T-helper 17 cell (primary cell): ENCODE measurements at regions not wholly inside any gene's neighbourhood (a gene's known extent, or its start where the extent isn't known, plus 50 kb on each side); places are given as distances from the start of the nearest gene placed in this dataset.

ENCODE experiments used
- ATAC-seq: fragments of 150-1000 bp; cut with Tn5 transposase; 2 replicates; pipeline ENCODE4 v1.10.0; 2021; ENCODE audit warnings: mild to moderate bottlenecking, moderate library complexity
- DNase-seq, 3 donors: peaks; one replicate each; pipeline versions ENCODE4 v3.0.0 to v3.0.0-alpha.2; 2020 to 2021
- H3K9me3 ChIP-seq: one replicate; pipeline ENCODE4 v1.7.0; 2013; ENCODE audit warnings: low read length, mild to moderate bottlenecking; ENCODE audit not compliant: control insufficient read depth, poor library complexity, severe bottlenecking
- H3K27ac Mint-ChIP-seq: one replicate; pipeline ENCODE4 v1.8.0; 2022; ENCODE audit warnings: mild to moderate bottlenecking, moderate library complexity, mixed read lengths
- H3K27me3 Mint-ChIP-seq: one replicate; pipeline ENCODE4 v1.8.0; 2022; ENCODE audit warnings: mixed read lengths
- H3K36me3 Mint-ChIP-seq: one replicate; pipeline ENCODE4 v1.8.0; 2022; ENCODE audit warnings: low read depth, mixed read lengths
- H3K4me1 Mint-ChIP-seq: one replicate; pipeline ENCODE4 v1.8.0; 2022; ENCODE audit warnings: mild to moderate bottlenecking, mixed read lengths
- H3K4me3 Mint-ChIP-seq: one replicate; pipeline ENCODE4 v1.8.0; 2022; ENCODE audit warnings: mild to moderate bottlenecking, moderate library complexity, mixed read lengths

DNA sequence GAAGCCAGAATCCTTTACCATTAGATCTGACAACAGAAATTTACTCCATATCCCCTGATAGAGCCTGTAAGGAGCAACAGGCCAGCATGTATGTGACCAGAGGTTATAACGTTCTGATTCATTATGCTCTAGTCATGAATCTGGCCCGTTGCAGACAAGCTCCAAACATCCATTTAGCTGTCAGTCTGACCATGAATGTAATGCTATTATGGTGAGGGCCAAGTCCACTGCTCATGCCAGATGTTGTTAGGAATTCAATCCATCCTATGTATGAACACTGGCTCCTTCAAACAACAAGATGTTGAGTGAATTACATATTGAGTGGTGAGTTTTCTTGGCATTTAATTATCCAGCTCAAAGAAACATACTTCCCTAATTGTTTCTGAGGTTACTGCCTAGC, 610.1 kb upstream of the ANKRD30A start:
- Mint-ChIP-seq H3K4me3 (no peak overlapping the region), H3K36me3 (no peaks in the 10 kb centered on the region), H3K27ac (no peak overlapping the region), H3K4me1 (no peaks in the 10 kb centered on the region), H3K27me3 (no peaks in the 10 kb centered on the region)
- ATAC-seq (no peak), DNase-seq (no peak)
- H3K9me3 ChIP-seq, result no peaks in the 10 kb centered on the region

DNA sequence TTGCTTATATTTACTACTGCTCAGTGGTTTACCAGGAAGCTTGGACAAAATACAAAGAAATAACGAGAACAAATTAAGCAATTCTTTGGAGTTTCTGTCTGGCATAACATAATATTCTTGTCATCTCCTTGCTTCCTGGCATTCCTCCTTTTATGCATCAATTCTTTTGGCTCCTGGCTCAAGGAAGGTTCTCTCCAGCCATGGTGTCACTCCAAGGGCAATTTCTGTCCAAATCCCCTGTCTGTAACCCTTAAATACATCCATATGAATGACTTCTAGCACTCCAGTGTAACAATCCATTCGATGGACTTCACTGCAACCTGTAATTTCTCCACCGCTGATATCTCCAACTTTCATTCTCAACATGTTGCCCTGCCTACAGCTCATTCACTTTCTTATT, 617.7 kb upstream of the ANKRD30A start:
- H3K27me3 Mint-ChIP-seq, result no peaks in the 10 kb centered on the region
- no peak overlapping the region for H3K27ac Mint-ChIP-seq
- no peak for ATAC-seq
- no peak overlapping the region for H3K4me3 Mint-ChIP-seq
- peaks cover 2% of the 10 kb centered on the region for H3K9me3 ChIP-seq
- H3K36me3 Mint-ChIP-seq, result no peaks in the 10 kb centered on the region
- no peak for DNase-seq
- H3K4me1 Mint-ChIP-seq, result no peaks in the 10 kb centered on the region

DNA sequence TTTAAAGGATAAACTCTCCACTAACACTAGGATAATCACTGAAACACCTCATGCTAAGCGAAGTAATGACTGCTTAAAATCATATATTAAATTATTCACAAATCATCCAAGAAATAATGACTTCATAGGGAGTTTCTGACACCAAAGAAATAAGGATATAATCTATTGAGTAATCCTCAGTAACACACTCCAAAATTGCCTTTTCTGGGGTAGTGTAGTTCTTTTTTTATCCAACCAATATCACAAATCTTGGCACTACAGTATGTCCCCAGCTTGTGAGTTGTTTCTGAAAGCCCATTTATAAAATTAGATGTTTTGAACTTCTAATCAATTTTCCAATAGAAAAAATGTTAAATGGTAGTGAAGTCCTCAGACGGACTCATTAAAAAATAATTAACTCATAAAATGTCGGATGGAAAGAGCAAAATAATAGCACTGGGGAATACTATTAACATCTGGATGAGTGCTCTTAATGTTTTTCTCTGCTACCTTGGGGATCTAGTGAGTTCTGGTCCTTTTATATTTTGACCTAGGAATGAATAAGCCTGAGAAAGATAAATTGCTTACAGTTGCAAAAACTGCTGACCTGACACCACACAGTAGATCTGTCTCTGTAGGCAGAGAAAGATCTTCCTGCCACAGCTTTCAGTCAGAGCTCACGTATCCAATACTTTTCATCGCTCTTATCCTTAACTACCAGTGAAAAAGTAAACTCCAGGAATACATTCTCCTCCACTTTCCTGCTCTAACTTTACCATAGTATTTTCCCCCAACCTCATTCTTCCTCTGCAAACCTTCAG, 618.5 kb upstream of the ANKRD30A start:
- ATAC-seq (no peak), DNase-seq (no peak)
- Mint-ChIP-seq H3K4me1 (no peaks in the 10 kb centered on the region), H3K4me3 (no peak overlapping the region), H3K27ac (no peak overlapping the region), H3K36me3 (no peaks in the 10 kb centered on the region), H3K27me3 (no peaks in the 10 kb centered on the region)
- peaks cover 2% of the 10 kb centered on the region for H3K9me3 ChIP-seq

DNA sequence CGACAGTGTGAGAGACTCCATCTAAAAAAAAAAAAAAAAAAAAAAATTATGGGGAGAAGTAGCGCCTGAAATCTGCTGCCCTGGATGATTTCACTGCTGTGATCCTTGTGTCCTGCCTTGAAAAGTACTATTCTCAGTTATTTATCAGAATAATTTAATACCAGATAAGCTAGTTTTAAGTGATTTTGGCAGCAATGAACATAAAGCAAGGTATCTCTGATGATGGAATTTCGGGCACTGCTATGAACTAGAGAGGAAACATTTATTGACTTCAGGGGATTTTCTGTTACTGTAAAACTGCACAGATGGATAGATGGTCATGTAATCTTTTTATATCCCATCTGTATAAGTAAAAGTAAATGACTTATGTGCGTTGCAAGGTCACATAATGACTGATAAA, 619.1 kb upstream of the ANKRD30A start:
- no peak overlapping the region for H3K4me3 Mint-ChIP-seq
- ATAC-seq (no peak), DNase-seq (no peak)
- no peaks in the 10 kb centered on the region for H3K27me3 Mint-ChIP-seq
- no peak overlapping the region for H3K27ac Mint-ChIP-seq
- H3K36me3 Mint-ChIP-seq, result no peaks in the 10 kb centered on the region
- H3K4me1 Mint-ChIP-seq, result no peaks in the 10 kb centered on the region
- peaks cover 2% of the 10 kb centered on the region for H3K9me3 ChIP-seq

DNA sequence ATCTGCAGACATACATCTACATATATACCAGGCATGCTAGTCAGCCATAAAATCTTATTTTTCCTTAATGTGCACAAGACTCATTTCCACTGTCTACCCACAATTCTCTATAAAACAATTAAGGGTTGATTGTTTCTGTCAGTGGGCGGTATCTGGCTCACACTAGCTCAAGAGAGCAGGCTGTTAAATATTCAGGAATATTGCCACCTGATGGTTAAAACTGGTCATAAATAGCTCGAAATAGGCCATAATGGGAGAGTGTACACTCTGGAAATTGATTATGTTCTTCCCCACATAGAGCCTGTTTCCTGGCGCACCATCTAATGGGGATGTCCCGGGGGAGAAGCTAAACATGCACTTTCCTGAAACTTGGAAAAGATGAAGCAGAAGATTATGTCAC, 620.6 kb upstream of the ANKRD30A start:
- no peaks in the 10 kb centered on the region for H3K4me1 Mint-ChIP-seq
- H3K27ac Mint-ChIP-seq, result no peak overlapping the region
- H3K27me3 Mint-ChIP-seq, result no peaks in the 10 kb centered on the region

DNA sequence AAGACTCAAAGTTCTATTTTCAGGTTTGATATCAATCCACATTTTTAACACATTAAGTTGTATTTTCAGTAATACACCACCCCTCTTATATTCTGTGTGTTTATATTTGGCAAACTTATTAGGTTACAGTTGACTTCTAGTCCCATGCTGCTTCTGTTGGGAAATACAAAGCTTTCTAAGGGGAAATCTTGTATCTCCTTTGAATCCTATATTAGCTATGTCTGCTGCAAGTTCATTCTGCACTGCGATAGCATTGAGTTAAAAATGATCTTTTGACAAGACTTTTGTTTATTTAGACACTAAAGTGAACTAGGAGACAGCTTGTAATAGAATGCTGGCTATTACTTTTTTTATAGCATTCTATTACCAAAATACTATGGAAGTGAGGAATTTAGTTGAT, 625.1 kb upstream of the ANKRD30A start:
- ATAC-seq, result no peak
- Mint-ChIP-seq H3K27ac (no peak overlapping the region), H3K4me1 (no peaks in the 10 kb centered on the region), H3K36me3 (no peaks in the 10 kb centered on the region), H3K4me3 (no peak overlapping the region), H3K27me3 (no peaks in the 10 kb centered on the region)
- H3K9me3 ChIP-seq, result no peaks in the 10 kb centered on the region
- DNase-seq, result no peak

More for the DNA sequence above, 620.6 kb upstream of the ANKRD30A start:
- H3K36me3 Mint-ChIP-seq, result no peaks in the 10 kb centered on the region
- DNase-seq (no peak), ATAC-seq (no peak)
- H3K4me3 Mint-ChIP-seq, result no peak overlapping the region
- peaks cover 2% of the 10 kb centered on the region for H3K9me3 ChIP-seq

DNA sequence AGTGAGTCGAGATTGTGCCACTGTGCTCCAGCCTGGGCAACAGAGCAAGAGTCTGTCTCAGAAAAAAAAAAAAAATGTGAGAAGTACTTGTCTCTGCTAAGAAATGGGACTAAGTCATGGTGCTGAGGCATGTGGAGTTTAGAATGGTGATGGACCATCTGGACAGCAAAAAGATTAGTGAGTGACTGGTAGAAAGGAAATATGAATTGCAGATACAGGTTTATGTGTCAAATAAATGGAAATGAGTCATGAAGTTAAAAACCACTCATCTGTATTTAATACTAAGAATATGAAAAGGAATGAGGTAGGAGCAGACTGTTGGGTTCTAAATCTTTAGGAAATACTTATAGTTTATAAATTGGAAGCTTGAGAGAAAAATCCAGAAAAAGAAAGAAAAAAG, 625.7 kb upstream of the ANKRD30A start:
- no peaks in the 10 kb centered on the region for H3K9me3 ChIP-seq
- DNase-seq (no peak), ATAC-seq (no peak)
- H3K27ac Mint-ChIP-seq, result no peak overlapping the region
- no peaks in the 10 kb centered on the region for H3K4me1 Mint-ChIP-seq
- H3K27me3 Mint-ChIP-seq, result no peaks in the 10 kb centered on the region
- no peaks in the 10 kb centered on the region for H3K36me3 Mint-ChIP-seq
- no peak overlapping the region for H3K4me3 Mint-ChIP-seq

DNA sequence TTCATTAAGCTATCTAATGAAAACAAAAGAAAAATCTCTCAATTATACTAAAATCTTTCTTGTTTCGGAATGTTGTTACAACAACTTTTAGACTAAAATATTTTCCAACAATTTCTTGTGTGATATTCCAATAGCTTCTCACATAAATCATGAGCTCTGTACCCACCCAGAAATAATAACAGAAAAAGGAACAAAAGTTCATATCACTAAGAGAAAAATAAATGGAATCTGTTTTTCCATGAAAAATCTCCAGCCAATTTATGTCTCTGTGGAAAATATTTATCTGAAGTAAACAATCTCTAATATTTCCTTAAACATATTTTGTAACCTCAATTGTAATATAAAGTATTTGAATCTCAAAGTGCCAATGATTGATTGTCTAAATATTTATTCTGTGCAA, 628.6 kb upstream of the ANKRD30A start:
- Mint-ChIP-seq H3K36me3 (no peaks in the 10 kb centered on the region), H3K4me3 (no peak overlapping the region), H3K4me1 (no peaks in the 10 kb centered on the region), H3K27me3 (no peaks in the 10 kb centered on the region), H3K27ac (no peak overlapping the region)
- DNase-seq (no peak), ATAC-seq (no peak)
- no peaks in the 10 kb centered on the region for H3K9me3 ChIP-seq

DNA sequence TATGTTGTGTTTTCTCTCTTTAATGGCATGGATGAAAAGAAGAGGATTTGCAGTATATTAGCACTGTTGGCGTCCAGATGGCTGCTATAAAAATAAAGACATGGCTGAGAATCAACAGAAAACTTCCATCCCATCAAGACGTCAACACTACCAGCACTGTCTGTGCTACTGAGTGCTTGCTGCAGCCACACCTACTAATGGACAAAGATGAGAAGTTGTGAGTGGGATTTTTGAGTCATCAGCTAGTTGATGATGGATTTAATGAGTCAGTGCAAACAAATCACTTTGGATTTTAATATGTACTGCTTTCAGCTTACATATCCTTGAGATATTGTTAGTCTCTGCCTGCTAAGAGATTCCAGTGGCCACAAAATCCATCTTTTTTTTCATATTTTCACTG, 631.0 kb upstream of the ANKRD30A start:
- no peaks in the 10 kb centered on the region for H3K4me1 Mint-ChIP-seq

DNA sequence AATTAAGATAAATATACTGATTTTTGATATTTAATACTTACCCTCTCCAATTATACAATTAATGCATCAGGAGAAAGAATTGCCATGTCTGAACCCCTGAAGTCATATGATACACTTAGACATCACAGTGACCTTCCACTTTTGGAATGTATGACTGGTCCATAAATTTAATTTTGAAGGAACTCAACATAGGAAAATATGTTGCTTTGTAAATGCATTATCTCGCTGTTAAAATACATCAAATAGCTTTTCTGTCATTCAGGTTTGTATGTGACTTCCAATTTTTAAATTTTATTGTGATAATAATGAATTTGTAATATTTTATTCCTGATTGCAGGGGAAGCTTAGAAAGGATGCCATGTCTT, 631.9 kb upstream of the ANKRD30A start:
- no peak overlapping the region for H3K27ac Mint-ChIP-seq
- H3K27me3 Mint-ChIP-seq, result no peaks in the 10 kb centered on the region
- no peak overlapping the region for H3K4me3 Mint-ChIP-seq
- ATAC-seq (no peak), DNase-seq (no peak)
- no peaks in the 10 kb centered on the region for H3K36me3 Mint-ChIP-seq
- no peaks in the 10 kb centered on the region for H3K4me1 Mint-ChIP-seq
- no peaks in the 10 kb centered on the region for H3K9me3 ChIP-seq

More for the DNA sequence above, 631.0 kb upstream of the ANKRD30A start:
- Mint-ChIP-seq H3K36me3 (no peaks in the 10 kb centered on the region), H3K4me3 (no peak overlapping the region), H3K27me3 (no peaks in the 10 kb centered on the region), H3K27ac (no peak overlapping the region)
- no peaks in the 10 kb centered on the region for H3K9me3 ChIP-seq
- ATAC-seq (no peak), DNase-seq (no peak)

DNA sequence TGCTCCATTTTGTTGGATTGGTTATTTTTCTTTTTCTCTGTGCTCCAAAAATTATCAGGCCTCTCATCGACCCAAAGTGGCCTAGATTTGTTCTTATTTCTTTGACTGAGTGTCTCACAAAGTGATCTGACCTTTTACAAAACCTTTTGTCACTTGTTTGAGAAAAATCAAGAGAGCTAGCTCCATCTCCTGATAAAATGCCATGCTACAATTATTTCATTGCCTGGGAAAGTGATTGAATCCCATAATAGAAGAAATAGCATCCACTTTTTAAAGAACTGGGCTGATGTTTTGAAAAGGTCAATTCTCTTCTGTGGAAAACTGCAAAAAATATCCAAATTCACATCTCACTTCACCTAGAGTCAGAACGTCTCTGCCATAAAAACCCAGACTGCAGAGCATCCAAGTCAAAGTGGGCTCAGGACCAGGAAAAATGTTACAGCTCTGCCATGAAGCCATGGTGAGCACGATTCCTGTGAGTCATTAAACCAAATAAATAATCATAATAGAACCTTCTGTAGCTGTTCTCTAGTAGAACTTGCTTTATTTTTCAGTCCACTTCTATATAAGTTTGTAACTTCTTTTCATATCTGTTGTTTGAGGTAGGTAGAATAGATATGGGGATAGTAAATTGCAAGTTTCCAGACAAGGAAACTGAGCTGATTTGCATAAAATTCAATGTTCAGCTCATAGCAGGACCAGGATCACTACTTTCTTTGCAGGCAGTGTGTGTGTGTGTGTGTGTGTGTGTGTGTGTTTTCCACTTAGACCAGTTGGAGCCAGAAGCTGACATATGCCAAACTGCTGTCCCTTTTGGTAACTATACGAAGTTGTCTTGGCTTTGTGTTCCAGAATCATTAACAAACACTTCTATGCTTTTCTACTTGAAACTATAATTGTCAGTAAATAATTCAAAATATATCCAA, 632.5 kb upstream of the ANKRD30A start:
- ATAC-seq, result no peak
- Mint-ChIP-seq H3K27ac (no peak overlapping the region), H3K36me3 (no peaks in the 10 kb centered on the region), H3K27me3 (no peaks in the 10 kb centered on the region), H3K4me3 (no peak overlapping the region), H3K4me1 (no peaks in the 10 kb centered on the region)
- H3K9me3 ChIP-seq, result no peaks in the 10 kb centered on the region
- no peak for DNase-seq

DNA sequence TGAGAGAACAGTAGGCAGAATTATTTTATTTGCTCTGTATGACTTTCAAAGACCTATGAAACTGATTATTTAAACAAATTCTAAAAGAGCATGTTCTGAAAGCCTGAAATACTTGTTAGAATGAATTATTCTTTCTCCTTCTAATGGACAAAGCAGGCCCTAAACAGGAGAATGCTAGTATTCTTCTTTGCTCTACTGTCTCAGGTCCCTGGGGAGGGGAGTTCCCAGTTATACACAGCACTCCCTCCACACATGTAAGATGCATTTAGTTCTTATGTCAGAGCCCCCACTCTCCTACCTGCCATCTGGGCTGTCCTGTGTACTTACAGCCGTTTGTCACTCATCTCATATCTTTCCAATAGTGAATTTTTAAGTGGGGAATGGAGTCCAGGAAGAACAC, 633.5 kb upstream of the ANKRD30A start:
- H3K9me3 ChIP-seq, result no peaks in the 10 kb centered on the region
- ATAC-seq (no peak), DNase-seq (no peak)
- Mint-ChIP-seq H3K36me3 (no peaks in the 10 kb centered on the region), H3K4me1 (no peaks in the 10 kb centered on the region), H3K4me3 (no peak overlapping the region), H3K27me3 (no peaks in the 10 kb centered on the region), H3K27ac (no peak overlapping the region)

DNA sequence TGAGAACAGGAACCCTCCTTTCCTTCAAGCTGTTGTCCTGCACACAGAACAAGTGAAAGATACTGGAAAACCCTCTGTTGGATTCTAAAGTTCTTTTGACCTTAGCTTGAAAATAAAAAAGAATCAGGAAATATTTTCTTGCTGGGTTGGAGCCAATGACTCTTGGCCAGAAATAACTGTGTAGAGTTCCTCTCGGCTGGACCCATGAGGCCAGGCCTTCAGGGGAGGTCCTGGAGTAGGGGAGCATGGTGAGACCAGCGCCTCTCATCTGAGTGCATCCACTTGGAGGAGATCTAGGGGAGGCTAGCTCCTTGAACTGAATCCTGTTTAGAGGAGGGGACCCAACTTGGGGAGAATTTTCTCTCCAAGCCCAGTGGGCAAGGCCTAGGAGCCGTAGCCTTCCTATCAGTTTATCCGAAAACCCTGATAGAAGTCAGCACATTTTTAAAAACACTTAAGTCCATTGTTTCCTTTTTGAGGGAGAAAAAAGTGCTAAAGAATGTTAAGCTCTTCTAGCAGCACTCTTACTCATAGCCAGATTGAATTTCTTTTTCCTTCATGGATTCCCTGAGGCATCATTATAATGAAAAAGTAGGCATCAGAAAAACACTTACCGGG, 635.7 kb upstream of the ANKRD30A start:
- DNase-seq (no peak), ATAC-seq (no peak)
- Mint-ChIP-seq H3K36me3 (no peaks in the 10 kb centered on the region), H3K4me1 (no peaks in the 10 kb centered on the region), H3K4me3 (no peak overlapping the region), H3K27ac (no peak overlapping the region), H3K27me3 (no peaks in the 10 kb centered on the region)
- no peaks in the 10 kb centered on the region for H3K9me3 ChIP-seq
